Right atrium auricular region (tissue), 2 donors: ENCODE measurements at regions not wholly inside any gene's neighbourhood (a gene's known extent, or its start where the extent isn't known, plus 50 kb on each side); places are given as distances from the start of the nearest gene placed in this dataset.

Source experiments
- DNase-seq: peaks from one replicate; pipeline ENCODE4 v3.0.0-alpha.2; 2019; ENCODE audit warnings: low spot score
- H3K27ac ChIP-seq, 2 donors: fragments of 200-600 bp; sonication (generic); 1 replicate in 1 of 2; 2 replicates in 1 of 2; pipeline ENCODE4 v1.5.1; 2016 to 2019
- H3K27me3 ChIP-seq, 2 donors: fragments of 200-600 bp; sonication (generic); one replicate each; pipeline versions ENCODE4 v1.5.1 to v1.6.0; 2017 to 2019
- H3K36me3 ChIP-seq: fragments of 200-600 bp; sonication (generic); one replicate; pipeline ENCODE4 v1.5.1; 2016
- H3K4me1 ChIP-seq, 2 donors: fragments of 200-600 bp; sonication (generic); one replicate each; pipeline versions ENCODE4 v1.5.1 to v1.6.0; 2017 to 2019
- H3K4me3 ChIP-seq, 2 donors: fragments of 200-600 bp; sonication (generic); 1 replicate in 1 of 2; 2 replicates in 1 of 2; pipeline ENCODE4 v1.5.1; 2017 to 2019; ENCODE audit warnings: mild to moderate bottlenecking in 1 of 2, moderate library complexity in 1 of 2
- H3K9me3 ChIP-seq, 2 donors: fragments of 200-600 bp; sonication (generic); one replicate each; pipeline ENCODE4 v1.5.1; 2019
- TF ChIP-seq, protein P1 (sequence below), 2 donors: fragments of 200-600 bp; sonication (generic); IDR thresholded peaks; one replicate each; pipeline ENCODE4 v1.5.1; 2019; ENCODE audit warnings: antibody characterized with exemption in 2 of 2

DNA sequence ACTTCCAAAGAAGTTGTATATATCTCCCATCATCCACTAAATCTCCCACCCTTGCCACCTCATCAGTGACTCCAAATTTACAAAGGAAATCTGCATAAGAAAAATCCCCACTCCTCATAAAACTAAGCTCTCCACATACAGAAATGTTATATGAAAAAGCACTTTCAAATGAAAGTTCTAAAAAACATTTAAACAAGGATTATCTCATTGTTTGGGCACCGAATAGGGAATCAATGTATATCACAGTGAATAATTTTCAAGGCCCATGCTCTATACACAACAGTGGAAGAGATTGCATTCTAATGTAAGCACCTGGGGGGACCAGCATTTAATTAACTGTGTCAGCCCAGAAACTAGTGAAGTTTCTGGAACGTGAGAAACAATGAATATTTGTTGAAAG lies 70.1 kb downstream of the OSR1 start:
- no peaks in the 10 kb centered on the region for H3K9me3 ChIP-seq
- H3K4me3 ChIP-seq: no peak overlapping the region
- H3K27me3 ChIP-seq: no peaks in the 10 kb centered on the region
- H3K27ac ChIP-seq: no peak overlapping the region
- H3K36me3 ChIP-seq: no peaks in the 10 kb centered on the region
- DNase-seq: no peak
- TF ChIP-seq, protein P1, sequence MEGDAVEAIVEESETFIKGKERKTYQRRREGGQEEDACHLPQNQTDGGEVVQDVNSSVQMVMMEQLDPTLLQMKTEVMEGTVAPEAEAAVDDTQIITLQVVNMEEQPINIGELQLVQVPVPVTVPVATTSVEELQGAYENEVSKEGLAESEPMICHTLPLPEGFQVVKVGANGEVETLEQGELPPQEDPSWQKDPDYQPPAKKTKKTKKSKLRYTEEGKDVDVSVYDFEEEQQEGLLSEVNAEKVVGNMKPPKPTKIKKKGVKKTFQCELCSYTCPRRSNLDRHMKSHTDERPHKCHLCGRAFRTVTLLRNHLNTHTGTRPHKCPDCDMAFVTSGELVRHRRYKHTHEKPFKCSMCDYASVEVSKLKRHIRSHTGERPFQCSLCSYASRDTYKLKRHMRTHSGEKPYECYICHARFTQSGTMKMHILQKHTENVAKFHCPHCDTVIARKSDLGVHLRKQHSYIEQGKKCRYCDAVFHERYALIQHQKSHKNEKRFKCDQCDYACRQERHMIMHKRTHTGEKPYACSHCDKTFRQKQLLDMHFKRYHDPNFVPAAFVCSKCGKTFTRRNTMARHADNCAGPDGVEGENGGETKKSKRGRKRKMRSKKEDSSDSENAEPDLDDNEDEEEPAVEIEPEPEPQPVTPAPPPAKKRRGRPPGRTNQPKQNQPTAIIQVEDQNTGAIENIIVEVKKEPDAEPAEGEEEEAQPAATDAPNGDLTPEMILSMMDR (IDR thresholded peaks at IDR 0.05): no peak
- peaks cover 0 to 6% of the 10 kb centered on the region in 2 donors for H3K4me1 ChIP-seq

DNA sequence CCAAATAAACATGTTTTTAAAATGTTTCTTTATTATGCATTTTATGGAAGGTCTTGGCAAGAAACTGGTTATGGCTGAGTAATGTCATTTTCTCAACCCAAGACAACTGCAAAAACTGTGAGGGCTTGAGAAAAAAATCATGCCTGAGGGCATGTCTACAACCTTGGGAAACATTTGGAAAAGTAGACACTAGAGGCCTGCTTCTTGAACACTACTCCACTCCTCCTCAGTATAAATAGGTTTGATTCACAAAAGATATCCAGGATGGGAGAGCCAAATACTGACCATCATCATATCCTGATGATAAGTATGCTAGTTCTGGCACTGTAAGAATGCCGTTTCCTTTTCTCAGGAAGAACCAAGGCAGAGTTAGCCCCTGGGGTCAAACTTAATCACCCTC lies 71.1 kb downstream of the OSR1 start:
- TF ChIP-seq, protein P1 (IDR thresholded peaks at IDR 0.05): no peak
- no peak overlapping the region for H3K4me3 ChIP-seq
- no peaks in the 10 kb centered on the region for H3K27me3 ChIP-seq
- no peak overlapping the region for H3K27ac ChIP-seq
- H3K36me3 ChIP-seq: no peaks in the 10 kb centered on the region
- peaks cover 0 to 6% of the 10 kb centered on the region in 2 donors for H3K4me1 ChIP-seq
- no peaks in the 10 kb centered on the region for H3K9me3 ChIP-seq
- DNase-seq: no peak

DNA sequence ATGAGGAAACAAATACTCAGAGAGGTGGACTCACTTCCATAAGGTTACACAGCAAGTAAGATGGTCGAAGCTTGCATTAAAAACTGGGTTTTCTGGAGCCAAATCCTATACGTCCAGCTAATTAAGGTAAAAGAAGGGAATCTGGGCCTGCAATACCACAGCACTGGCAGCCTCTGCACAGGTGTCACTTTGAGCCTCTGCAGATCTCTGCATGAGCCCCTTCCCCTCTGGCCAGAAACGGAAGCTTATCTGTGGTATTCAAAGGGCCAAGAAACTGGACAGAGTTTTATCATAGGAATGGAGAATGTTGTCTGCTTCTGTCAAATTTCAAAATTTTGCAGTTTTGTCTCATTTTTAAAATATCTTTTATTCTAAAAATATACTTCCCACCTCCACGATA lies 76.1 kb downstream of the OSR1 start:
- TF ChIP-seq, protein P1 (IDR thresholded peaks at IDR 0.05): no peak
- Histone ChIP-seq H3K4me1 (no peaks in the 10 kb centered on the region), H3K36me3 (no peaks in the 10 kb centered on the region), H3K9me3 (no peaks in the 10 kb centered on the region), H3K27ac (no peak overlapping the region), H3K4me3 (no peak overlapping the region), H3K27me3 (no peaks in the 10 kb centered on the region)
- DNase-seq: no peak

DNA sequence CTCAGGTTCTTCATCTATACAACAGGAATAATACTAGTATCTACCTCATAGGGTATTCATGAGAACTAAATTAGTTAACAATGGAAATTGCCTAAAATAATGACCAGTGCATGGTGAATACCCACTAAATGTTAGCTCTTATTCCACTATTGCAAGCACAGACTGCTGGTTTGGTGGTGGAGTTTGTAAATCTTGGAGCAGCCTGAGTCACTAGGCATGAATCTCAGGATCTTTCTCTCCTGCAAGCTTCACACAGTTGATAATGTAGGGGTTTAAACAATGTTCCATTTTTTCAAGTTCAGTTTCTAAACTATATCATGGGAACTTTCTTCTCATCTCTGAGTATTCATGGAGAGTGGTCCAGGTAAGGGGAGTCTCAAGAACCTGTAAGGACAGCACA lies 84.0 kb downstream of the OSR1 start:
- Histone ChIP-seq H3K36me3 (no peaks in the 10 kb centered on the region), H3K27me3 (no peaks in the 10 kb centered on the region), H3K4me1 (no peaks in the 10 kb centered on the region), H3K4me3 (no peak overlapping the region), H3K9me3 (no peaks in the 10 kb centered on the region), H3K27ac (no peak overlapping the region)
- DNase-seq: no peak
- TF ChIP-seq, protein P1 (IDR thresholded peaks at IDR 0.05): no peak

DNA sequence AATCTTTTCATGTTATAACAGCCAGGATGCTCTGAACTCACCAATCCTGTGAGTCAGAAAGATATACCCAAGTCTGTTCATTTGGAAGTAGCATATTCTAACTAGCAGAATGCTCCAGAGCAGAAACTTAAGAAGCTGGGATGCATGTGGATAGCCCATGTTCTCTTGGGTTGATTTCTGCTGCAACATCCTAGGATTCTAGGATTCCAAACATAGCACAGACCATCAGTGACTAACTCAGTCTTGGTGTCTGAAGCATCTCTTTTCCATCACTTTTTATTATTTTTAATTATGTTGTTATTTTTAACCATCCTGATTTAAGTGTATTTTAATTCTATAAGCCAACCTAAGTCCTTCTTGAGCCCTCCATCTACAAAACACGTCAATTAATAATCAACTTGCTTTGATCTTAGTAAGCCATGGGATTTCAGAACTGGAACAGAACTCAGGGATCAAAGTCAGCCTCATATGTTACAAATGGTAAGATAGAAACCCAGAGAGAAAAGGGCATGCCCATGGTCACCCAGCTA lies 85.4 kb downstream of the OSR1 start:
- TF ChIP-seq, protein P1 (IDR thresholded peaks at IDR 0.05): no peak
- Histone ChIP-seq H3K4me3 (no peak overlapping the region), H3K36me3 (no peaks in the 10 kb centered on the region), H3K4me1 (no peaks in the 10 kb centered on the region), H3K27me3 (no peaks in the 10 kb centered on the region), H3K9me3 (no peaks in the 10 kb centered on the region), H3K27ac (no peak overlapping the region)
- DNase-seq: no peak

DNA sequence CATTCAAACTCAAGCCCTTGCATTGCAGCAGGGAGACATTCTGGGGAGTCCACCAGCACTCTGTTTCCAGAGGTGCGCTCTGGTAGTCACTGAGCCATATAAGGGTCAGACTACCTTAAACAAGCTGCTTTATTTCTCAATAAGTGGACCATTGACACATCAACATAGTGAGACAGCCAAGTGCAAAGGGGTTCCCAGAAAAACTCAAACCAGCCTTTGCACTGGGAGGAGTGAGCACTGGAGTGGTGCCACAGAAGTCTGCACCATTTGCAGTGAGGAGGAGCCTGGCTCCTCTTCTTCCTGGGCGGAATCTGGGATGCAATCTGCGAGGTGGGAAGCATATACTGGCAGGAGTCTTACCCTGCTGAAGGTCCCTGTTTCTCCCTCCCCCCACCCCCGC lies 86.4 kb downstream of the OSR1 start:
- TF ChIP-seq, protein P1 (IDR thresholded peaks at IDR 0.05): no peak
- DNase-seq: no peak
- no peak overlapping the region for H3K27ac ChIP-seq

More for the DNA sequence above, 86.4 kb downstream of the OSR1 start:
- Histone ChIP-seq H3K9me3 (no peaks in the 10 kb centered on the region), H3K36me3 (no peaks in the 10 kb centered on the region), H3K4me3 (no peak overlapping the region), H3K27me3 (no peaks in the 10 kb centered on the region), H3K4me1 (no peaks in the 10 kb centered on the region)
